SK-N-SH (cell line): ENCODE measurements at regions not wholly inside any gene's neighbourhood (a gene's known extent, or its start where the extent isn't known, plus 50 kb on each side); places are given as distances from the start of the nearest gene placed in this dataset.

Experiments
- CTCF ChIA-PET: fragments of 300-600, 350-600 bp; formaldehyde crosslinking; extraction: SDS; loops from one replicate; lab custom pipeline; 2021; lab: Yijun Ruan, JAX
- POLR2A ChIA-PET: fragments of 350-600 bp; sonication (Branson Sonifier 250); formaldehyde crosslinking; extraction: SDS; loops from one replicate; lab custom pipeline; 2020; ENCODE audit warnings: antibody characterized with exemption, inconsistent platforms; lab: Yijun Ruan, JAX
- DNase-seq: peaks from one replicate; pipeline ENCODE4 v3.0.0; 2012
- H2AFZ ChIP-seq: fragments of 200-600 bp; sonication (generic); 2 replicates; pipeline ENCODE4 v1.8.1; 2016; ENCODE audit warnings: antibody characterized with exemption, mild to moderate bottlenecking, low read depth
- H3F3A ChIP-seq: fragments of 200-600 bp; sonication (generic); replicated peaks from 2 replicates; pipeline ENCODE3; 2016; ENCODE audit warnings: antibody characterized with exemption, mild to moderate bottlenecking; ENCODE audit not compliant: insufficient read depth
- H3K27ac ChIP-seq, 2 experiments: fragments of 200-500 bp in 1 of 2; fragments of 200-600 bp in 1 of 2; sonication (Bioruptor generic) in 1 of 2; sonication (generic), shearing (Covaris generic) in 1 of 2; 2 replicates each; pipeline versions ENCODE4 v1.5.1 to v1.6.1; 2014 to 2016; ENCODE audit warnings: low read depth in 2 of 2, inconsistent platforms in 1 of 2, low read length in 1 of 2, mild to moderate bottlenecking in 1 of 2, mixed read lengths in 1 of 2
- H3K27me3 ChIP-seq: fragments of 200-600 bp; sonication (generic), shearing (Covaris generic); 2 replicates; pipeline ENCODE4 v1.6.1; 2016; ENCODE audit warnings: mixed run types; ENCODE audit not compliant: insufficient read depth
- H3K36me3 ChIP-seq, 2 experiments: fragments of 200-500 bp in 1 of 2; fragments of 200-600 bp in 1 of 2; sonication (Bioruptor generic) in 1 of 2; sonication (generic) in 1 of 2; replicated peaks in 1 of 2; 2 replicates each; pipeline versions ENCODE3 to v1.5.1; 2014 to 2016; ENCODE audit warnings: low read length in 1 of 2, mild to moderate bottlenecking in 1 of 2; ENCODE audit not compliant: insufficient read depth in 2 of 2, control insufficient read depth in 1 of 2
- H3K4me1 ChIP-seq, 2 experiments: fragments of 200-500 bp in 1 of 2; fragments of 200-600 bp in 1 of 2; sonication (Bioruptor generic) in 1 of 2; sonication (generic), shearing (Covaris generic) in 1 of 2; 2 replicates each; pipeline versions ENCODE4 v1.5.1 to v1.6.1; 2014 to 2016; ENCODE audit warnings: low read depth in 1 of 2, low read length in 1 of 2, mixed run types in 1 of 2; ENCODE audit not compliant: insufficient read depth in 2 of 2, control insufficient read depth in 1 of 2
- H3K4me2 ChIP-seq: fragments of 200-600 bp; sonication (generic), shearing (Covaris generic); 2 replicates; pipeline ENCODE4 v1.6.1; 2017; ENCODE audit warnings: mixed run types
- H3K4me3 ChIP-seq, 2 experiments: fragments of 200-500 bp in 1 of 2; fragments of 200-600 bp in 1 of 2; sonication (Bioruptor generic) in 1 of 2; sonication (generic), shearing (Covaris generic) in 1 of 2; 2 replicates each; pipeline versions ENCODE4 v1.5.1 to v1.8.1; 2014 to 2016; ENCODE audit warnings: low read depth in 2 of 2, inconsistent platforms in 1 of 2, low read length in 1 of 2, mild to moderate bottlenecking in 1 of 2, mixed read lengths in 1 of 2, moderate library complexity in 1 of 2
- H3K79me2 ChIP-seq: fragments of 200-600 bp; sonication (generic); 2 replicates; pipeline ENCODE4 v1.8.1; 2017; ENCODE audit warnings: mild to moderate bottlenecking; ENCODE audit not compliant: insufficient read depth
- H3K9ac ChIP-seq: fragments of 200-600 bp; sonication (generic); 2 replicates; pipeline ENCODE4 v1.6.1; 2017; ENCODE audit warnings: mixed run types
- H3K9me2 ChIP-seq: fragments of 200-600 bp; sonication (generic); 2 replicates; pipeline ENCODE4 v1.6.1; 2017; ENCODE audit warnings: mixed run types
- H3K9me3 ChIP-seq: fragments of 200-600 bp; sonication (generic); 2 replicates; pipeline ENCODE4 v1.6.1; 2017; ENCODE audit warnings: mixed run types, mild to moderate bottlenecking, moderate library complexity
- H4K20me1 ChIP-seq: fragments of 200-600 bp; sonication (generic); 2 replicates; pipeline ENCODE4 v1.6.1; 2017; ENCODE audit warnings: mild to moderate bottlenecking, mixed run types; ENCODE audit not compliant: insufficient read depth
- FOSL2 ChIP-seq: IDR thresholded peaks from 2 replicates; pipeline ENCODE4 v1.4.0; 2012; ENCODE audit warnings: low read depth, mild to moderate bottlenecking, moderate library complexity, borderline replicate concordance
- GATA2 ChIP-seq: sonication (generic); formaldehyde crosslinking; IDR thresholded peaks from 2 replicates; pipeline ENCODE4 v1.5.0; 2020; ENCODE audit warnings: mild to moderate bottlenecking, missing genetic modification reagents
- NFIC ChIP-seq: IDR thresholded peaks from 2 replicates; pipeline ENCODE4 v1.4.0; 2012; ENCODE audit warnings: borderline replicate concordance
- NRF1 ChIP-seq: IDR thresholded peaks from 2 replicates; pipeline ENCODE4 v1.6.1; 2012; ENCODE audit warnings: low read depth, mild to moderate bottlenecking, low read length
- RXRA ChIP-seq: IDR thresholded peaks from 2 replicates; pipeline ENCODE4 v1.4.0; 2012; ENCODE audit warnings: low read depth, mild to moderate bottlenecking, borderline replicate concordance
- TCF12 ChIP-seq: IDR thresholded peaks from 2 replicates; pipeline ENCODE4 v1.4.0; 2012
- WGBS: methylation state at CpG from one replicate; pipeline ENCODE4 v1.1.6; 2017; ENCODE audit warnings: low lambda C conversion rate; 5-methylcytosine and 5-hydroxymethylcytosine counted together
- TF ChIP-seq, protein P1 (sequence below): IDR thresholded peaks from 2 replicates; pipeline ENCODE4; 2012

DNA sequence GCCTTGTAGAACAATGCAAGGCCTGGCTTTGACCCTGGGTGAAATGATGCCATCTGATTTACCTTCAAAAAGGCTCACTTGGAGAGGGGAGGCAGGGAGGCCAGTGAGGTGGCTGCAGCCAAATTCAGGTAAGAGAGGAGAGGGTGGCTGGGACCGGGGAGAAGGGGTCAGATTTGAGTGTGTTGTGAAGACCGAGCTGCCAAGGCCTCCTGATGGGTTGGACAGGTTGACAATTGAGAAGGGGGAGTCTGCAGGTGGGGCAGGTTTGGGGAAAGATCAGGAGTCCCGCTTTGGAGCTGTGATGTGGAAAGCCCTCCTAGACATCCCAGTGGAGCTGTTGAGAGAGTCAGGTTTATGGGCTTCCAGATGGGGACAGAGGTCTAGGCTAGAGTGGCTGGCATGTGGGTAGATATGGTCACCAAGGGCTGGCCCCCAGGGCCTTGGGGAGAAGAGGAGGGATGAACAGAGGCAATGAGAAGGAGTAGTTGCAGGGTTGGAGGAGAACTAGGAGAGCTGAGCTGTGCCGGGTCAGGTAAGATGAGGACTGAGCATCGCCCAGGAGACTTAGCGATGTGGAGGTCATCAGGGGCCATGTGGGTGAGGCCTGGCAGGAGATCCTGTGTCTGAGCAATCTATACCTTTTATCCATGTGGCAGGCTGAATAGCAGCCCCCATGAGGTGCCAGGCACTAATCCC, 70.5 kb upstream of the TOX2 start:
- no peaks in the 10 kb centered on the region for H3K36me3 ChIP-seq
- no peaks in the 10 kb centered on the region for H3K9me2 ChIP-seq
- H3K27ac ChIP-seq = peak overlapping the region in 1 of 2 experiments; percentile 46; a peak in 2 of 4 replicates
- no peak for TF ChIP-seq RXRA
- no peak for TF ChIP-seq NFIC
- no peak for TF ChIP-seq GATA2 (CRISPR knock-in tag)
- no peak for TF ChIP-seq NRF1
- 96% methylated on average over 6 of the region's 6 CpGs for WGBS
- no peak for DNase-seq
- H3K9me3 ChIP-seq = no peaks in the 10 kb centered on the region
- no peaks in the 10 kb centered on the region for H3K27me3 ChIP-seq
- POLR2A ChIA-PET = no interaction called here
- H3K4me2 ChIP-seq = 0 out of 2 replicates have a peak overlapping the region, but pooled peaks have one; percentile 5
- H4K20me1 ChIP-seq = no peaks in the 10 kb centered on the region
- CTCF ChIA-PET = interaction anchor here (0.6 to 3.8 kb wide), 17 partner anchors 12 to 346 kb away, joined by 3 to 31 read pairs (median 4); no protein-coding TSS in a partner anchor
- H3F3A ChIP-seq = peaks cover 11% of the 10 kb centered on the region
- H3K79me2 ChIP-seq = no peaks in the 10 kb centered on the region
- no peak overlapping the region for H2AFZ ChIP-seq
- H3K4me1 ChIP-seq = peaks cover 4 to 20% of the 10 kb centered on the region in 2 experiments; a peak in 2 of 4 replicates
- 0 out of 2 replicates have a peak overlapping the region, but pooled peaks have one; percentile 8 for H3K9ac ChIP-seq
- no peak overlapping the region for H3K4me3 ChIP-seq

DNA sequence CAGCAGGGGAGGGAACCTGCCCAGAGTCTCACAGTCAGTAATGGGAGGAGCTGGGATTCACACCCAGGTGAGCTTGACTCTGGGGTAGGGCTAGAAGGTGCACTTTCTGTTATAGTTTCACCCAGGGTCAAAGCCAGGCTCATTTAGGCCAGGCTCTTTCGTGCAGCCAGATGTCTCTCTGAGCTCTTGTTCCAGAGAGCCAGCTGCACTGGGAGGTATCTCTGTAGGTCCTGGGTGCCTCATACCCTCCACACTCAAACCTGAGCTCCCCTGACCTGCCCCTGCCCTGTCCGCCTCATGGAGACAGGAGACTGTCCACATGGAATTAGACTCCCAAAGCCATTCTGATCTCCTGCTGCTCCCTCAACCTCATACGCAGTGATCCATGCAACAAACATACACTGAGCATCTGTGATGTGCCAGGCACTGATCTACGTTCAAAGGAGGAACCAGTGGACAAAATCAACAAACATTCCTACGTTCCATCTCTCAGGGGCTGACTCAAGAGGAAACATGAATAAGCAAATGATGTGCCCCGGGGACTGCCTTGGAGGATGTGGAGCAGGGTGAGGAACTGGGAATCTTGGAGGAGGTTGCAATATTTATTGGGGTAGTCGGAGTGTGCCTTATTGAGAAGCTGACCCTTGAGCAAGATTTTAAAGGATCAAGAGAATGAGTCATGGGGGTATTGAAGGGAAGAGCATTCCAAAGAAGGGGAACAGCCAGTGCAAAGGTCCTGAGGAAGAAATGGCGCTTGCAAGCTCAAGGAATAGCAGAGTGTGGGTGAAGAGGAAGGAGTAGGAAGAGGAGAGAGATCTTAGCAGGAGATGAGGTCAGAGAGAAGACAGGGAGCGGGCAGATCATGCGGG, 71.3 kb upstream of the TOX2 start:
- Histone ChIP-seq H3K27me3 (no peaks in the 10 kb centered on the region), H3K9me2 (no peaks in the 10 kb centered on the region), H3K36me3 (no peaks in the 10 kb centered on the region), H3F3A (peaks cover 11% of the 10 kb centered on the region)
- no peak for DNase-seq
- TF ChIP-seq FOSL2 (peak; percentile 51; the same call in 1 of the 2 replicates), TCF12 (peak; percentile 30; the same call in 1 of the 2 replicates)
- TF ChIP-seq, protein P1, sequence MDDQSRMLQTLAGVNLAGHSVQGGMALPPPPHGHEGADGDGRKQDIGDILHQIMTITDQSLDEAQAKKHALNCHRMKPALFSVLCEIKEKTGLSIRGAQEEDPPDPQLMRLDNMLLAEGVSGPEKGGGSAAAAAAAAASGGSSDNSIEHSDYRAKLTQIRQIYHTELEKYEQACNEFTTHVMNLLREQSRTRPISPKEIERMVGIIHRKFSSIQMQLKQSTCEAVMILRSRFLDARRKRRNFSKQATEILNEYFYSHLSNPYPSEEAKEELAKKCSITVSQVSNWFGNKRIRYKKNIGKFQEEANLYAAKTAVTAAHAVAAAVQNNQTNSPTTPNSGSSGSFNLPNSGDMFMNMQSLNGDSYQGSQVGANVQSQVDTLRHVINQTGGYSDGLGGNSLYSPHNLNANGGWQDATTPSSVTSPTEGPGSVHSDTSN = no peak
- TF ChIP-seq, all 33 proteins: peak for 2
- H3K4me2 ChIP-seq = peak overlapping the region; percentile 20; the same call in 1 of the 2 replicates
- no peak overlapping the region; the same call in 1 of the 2 replicates for H2AFZ ChIP-seq
- no peak overlapping the region for H3K9ac ChIP-seq
- POLR2A ChIA-PET = no interaction called here
- no peak overlapping the region for H3K4me3 ChIP-seq
- H3K27ac ChIP-seq = peak overlapping the region in 1 of 2 experiments; percentile 18; a peak in 1 of 4 replicates
- H3K79me2 ChIP-seq = no peaks in the 10 kb centered on the region
- H3K4me1 ChIP-seq = peaks cover 4 to 20% of the 10 kb centered on the region in 2 experiments; a peak in 2 of 4 replicates
- H4K20me1 ChIP-seq = no peaks in the 10 kb centered on the region
- CTCF ChIA-PET = interaction anchor here (1.0 to 3.8 kb wide), 6 partner anchors 16 to 241 kb away, joined by 3 to 31 read pairs (median 4); no protein-coding TSS in a partner anchor
- 64% methylated on average over 10 of the region's 10 CpGs for WGBS
- H3K9me3 ChIP-seq = no peaks in the 10 kb centered on the region
